HG03520 (cell line): ENCODE measurements at regions not wholly inside any gene's neighbourhood (a gene's known extent, or its start where the extent isn't known, plus 50 kb on each side); places are given as distances from the start of the nearest gene placed in this dataset.

Experiments used
- ATAC-seq: cut with Tn5 transposase; IDR thresholded peaks from one replicate; pipeline ENCODE4 v1.9.1; 2021; ENCODE audit warnings: mild to moderate bottlenecking, moderate library complexity; ENCODE audit not compliant: unreplicated experiment

GRCh38 chr9:1201262-1201661 lies 151.1 kb downstream of the DMRT2 start:
- ATAC-seq: no peak

- ATAC-seq: no peak
Measured at GRCh38 chr9:1201901-1202300, 151.7 kb downstream of the DMRT2 start.

- ATAC-seq: no peak
Measured at GRCh38 chr9:1202512-1203280, 152.5 kb downstream of the DMRT2 start.

DNA sequence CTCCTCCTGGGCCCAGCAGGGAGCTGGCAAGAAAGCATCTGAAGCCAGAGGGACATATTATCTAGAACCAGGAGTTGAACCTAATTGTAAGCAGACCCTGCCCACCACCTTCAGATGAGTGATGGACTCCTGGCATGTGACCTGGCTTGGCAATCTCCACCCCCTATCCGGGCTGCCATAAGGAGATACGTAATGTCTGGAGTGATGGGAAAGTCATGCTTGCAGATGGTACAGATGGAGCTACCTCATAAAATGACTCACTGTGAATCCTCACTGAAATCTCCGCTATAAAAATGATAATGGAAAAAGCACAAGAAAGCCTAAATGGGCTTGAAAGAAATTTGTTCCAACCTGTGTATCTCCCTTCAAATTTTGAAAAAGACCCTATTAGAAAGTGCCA lies 157.5 kb downstream of the DMRT2 start:
- ATAC-seq: no peak

GRCh38 chr9:1208157-1208556 lies 158.0 kb downstream of the DMRT2 start:
- ATAC-seq: no peak

- ATAC-seq: no peak
Measured at GRCh38 chr9:1210954-1211353, 160.8 kb downstream of the DMRT2 start.

GRCh38 chr9:1216532-1216931 lies 166.4 kb downstream of the DMRT2 start:
- ATAC-seq: no peak

DNA sequence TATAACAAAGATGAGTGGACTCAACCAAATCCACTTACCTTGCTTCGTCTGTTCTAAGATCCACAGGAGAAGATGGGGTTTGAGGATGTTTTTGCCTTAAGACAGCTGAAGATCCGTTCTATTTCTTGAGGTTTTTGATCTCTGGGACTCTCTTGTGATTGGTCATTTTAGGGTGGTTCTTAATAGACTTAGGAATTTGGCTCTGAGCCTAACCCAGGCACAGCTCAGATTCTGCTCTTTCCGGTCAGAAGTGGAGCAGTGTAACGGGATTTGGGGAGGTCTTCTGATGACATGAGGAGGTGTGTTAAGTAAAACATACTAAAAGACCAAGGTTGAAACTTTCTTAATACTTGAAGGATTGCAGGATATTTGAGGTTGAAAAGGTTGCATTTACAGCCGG lies 166.9 kb downstream of the DMRT2 start:
- no peak for ATAC-seq

- ATAC-seq: no peak
Measured at GRCh38 chr9:1219284-1219683, 169.1 kb downstream of the DMRT2 start.

- no peak for ATAC-seq
Measured at GRCh38 chr9:1221298-1221697, 171.1 kb downstream of the DMRT2 start.

GRCh38 chr9:1222511-1222910 lies 172.4 kb downstream of the DMRT2 start:
- no peak for ATAC-seq

DNA sequence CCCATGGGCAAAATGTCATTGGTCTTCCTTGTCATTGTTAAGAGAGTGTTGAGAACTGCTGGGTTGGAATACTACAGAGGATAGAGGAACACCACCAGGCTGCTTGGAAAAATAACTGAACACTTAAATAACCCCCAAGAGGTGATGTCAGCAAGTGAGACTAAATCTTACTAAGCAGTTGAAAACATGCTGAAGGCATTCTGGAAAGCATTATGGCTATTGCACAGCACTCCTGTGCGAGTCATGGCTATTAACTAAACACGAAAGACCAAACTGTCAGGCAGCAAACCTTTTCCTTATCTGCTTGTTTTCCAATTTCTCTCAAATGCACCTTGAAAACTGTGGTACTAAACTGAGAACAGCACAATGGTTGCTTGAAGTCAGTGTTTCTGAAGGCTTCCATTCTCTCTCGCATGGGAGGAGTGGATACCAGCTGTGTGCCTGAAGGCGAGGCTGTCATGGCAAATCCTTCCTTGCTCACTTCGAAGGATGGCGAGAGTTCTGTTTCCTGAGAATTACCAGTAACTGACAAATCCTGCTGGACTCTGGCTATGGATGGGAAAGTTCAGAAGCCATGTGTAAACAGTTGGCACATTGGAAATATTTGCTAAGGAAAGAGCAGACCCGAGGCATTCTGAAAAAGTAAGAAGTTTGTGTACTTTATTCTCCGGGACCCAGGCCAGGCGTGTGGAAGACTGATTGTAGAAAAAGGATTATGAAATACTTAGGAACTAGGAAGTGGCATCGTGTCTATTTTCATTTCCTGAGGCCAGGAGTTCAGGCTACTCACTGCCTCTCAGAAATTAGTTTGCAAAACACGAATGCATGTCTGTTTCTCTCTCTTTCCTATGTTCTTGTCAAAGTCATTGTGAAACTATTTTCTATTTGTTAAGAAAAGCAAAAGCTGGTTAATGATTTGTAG lies 182.1 kb downstream of the DMRT2 start:
- ATAC-seq: no peak

GRCh38 chr9:1233568-1233967 lies 183.4 kb downstream of the DMRT2 start:
- no peak for ATAC-seq

DNA sequence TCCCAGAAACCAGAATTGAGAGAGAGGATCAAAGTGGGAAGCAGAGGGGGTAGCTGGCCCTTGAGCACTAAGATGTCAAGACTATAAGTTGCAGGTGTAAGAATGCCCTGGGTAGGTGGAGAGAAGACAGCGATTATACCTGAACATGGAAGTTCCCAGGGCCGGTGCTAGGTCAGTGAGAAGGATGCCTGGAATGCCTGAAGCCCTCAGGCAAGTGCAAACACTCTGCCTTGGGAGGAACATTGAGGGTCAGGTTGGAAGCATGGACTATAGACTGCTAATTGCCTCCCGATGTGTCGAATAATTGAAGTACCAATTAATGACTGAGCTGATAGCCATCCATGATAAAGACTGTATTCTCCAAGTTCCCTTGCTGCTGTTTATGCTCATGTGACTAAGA lies 185.5 kb downstream of the DMRT2 start:
- ATAC-seq: no peak

DNA sequence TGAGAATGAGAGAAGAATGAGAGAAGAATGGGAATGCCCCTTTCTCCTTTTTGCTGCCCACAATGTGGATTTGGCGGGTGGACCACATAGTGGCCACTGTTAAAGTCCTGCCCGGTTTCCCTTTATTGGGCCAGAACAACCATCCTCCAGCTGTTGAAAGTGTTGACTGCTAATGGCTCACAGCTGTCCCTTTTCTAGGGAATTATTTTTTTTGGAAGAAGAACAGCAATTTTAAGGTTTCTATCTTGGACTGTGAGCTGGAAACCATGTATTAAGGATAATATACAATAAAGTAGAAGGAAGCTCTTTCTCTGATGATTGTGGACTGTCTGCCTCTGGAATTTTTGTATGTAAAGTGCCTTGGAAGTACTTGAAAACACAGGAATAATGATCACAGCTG lies 185.9 kb downstream of the DMRT2 start:
- ATAC-seq: no peak

- no peak for ATAC-seq
Measured at GRCh38 chr9:1238407-1238806, 188.2 kb downstream of the DMRT2 start.

DNA sequence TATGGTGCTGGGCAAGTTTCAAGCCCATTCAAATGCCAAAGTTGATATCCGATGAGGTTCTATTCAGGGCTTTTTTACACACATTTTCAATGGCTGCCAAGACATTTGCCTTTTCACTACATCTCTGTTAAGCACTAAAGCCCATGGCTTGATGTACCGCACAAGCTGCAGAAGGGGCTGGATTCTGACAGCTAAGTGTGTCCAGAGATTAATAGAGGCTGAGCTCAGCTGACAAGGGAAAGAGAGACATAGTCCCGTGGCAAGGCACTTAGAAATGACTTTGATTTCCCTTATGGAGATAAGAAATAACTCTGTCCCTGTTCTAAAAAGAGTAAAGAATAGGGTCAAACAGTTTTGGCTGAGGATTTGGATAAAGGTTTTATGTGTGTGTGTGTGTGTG lies 198.6 kb downstream of the DMRT2 start:
- ATAC-seq: no peak

- ATAC-seq: no peak
Measured at GRCh38 chr9:1253064-1253979, 203.2 kb downstream of the DMRT2 start.

GRCh38 chr9:1254071-1254470 lies 203.9 kb downstream of the DMRT2 start:
- no peak for ATAC-seq

DNA sequence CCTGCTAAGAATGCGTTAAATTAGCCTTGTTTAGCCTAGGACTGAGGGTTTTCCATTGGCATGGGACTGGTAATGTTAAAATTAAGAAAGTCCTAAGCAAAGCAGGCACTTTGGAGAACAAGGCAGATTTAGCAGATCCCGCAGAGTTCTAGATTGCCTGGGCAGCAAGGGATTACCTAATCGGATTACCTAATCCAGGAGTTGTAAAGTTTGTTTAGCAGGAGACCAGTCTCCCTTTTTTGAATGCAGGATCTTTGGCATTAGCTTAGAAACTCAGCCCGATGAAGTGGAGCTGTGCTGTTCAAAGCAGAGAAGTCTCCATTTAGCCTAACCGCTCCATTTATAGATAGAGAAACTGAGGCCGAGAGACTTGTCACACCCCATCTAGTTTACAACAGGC lies 206.0 kb downstream of the DMRT2 start:
- no peak for ATAC-seq

DNA sequence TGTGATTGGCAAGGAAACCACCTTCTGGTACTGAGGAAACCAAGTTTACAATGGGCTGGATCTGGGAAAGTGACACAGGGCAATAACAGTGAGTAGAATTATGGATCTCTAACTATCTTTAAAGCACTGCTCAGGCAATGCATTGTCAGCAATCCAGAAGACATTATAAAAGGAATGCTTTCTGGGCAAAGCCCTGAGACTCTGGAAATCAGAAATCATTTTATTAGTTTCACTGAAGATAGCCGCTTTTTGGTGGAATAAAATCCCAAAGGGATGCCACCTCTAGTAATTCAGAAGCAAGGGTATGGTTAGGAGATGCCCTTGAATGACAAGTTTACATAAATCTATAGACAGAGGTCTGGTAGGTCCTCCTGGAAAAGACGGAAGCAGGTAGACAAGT lies 211.1 kb downstream of the DMRT2 start:
- no peak for ATAC-seq
